PFSK-1 (cell line): ENCODE measurements at regions not wholly inside any gene's neighbourhood (a gene's known extent, or its start where the extent isn't known, plus 50 kb on each side); places are given as distances from the start of the nearest gene placed in this dataset.

Experiments used
- POLR2AphosphoS5 ChIP-seq: IDR thresholded peaks from 2 replicates; pipeline ENCODE4 v1.6.1; 2012; ENCODE audit warnings: low read depth, mild to moderate bottlenecking, control low read depth, low read length, moderate library complexity
- REST ChIP-seq, 2 experiments: IDR thresholded peaks; 2 replicates each; pipeline versions ENCODE4 v1.6.1 to v1.8.0; 2011 to 2012; ENCODE audit warnings: low read depth in 2 of 2, low read length in 2 of 2, control low read depth in 1 of 2, inconsistent platforms in 1 of 2, mild to moderate bottlenecking in 1 of 2, moderate library complexity in 1 of 2; ENCODE audit not compliant: insufficient read depth in 1 of 2
- SIN3A ChIP-seq: IDR thresholded peaks from 2 replicates; pipeline ENCODE4 v1.6.1; 2012; ENCODE audit warnings: mild to moderate bottlenecking, low read length, moderate library complexity, borderline replicate concordance; ENCODE audit not compliant: insufficient read depth
- TAF1 ChIP-seq: IDR thresholded peaks from 2 replicates; pipeline ENCODE4 v1.6.1; 2012; ENCODE audit warnings: low read length, control low read depth, borderline replicate concordance; ENCODE audit not compliant: insufficient read depth

GRCh38 chr10:108779501-108779900 is 1143.8 kb downstream of the XPNPEP1 start:
- TF ChIP-seq SIN3A (no peak), TAF1 (no peak), POLR2AphosphoS5 (no peak), REST (IDR thresholded peaks at IDR 0.05; ENCODE audit: insufficient read depth in 1 of 2, low read depth in 2 of 2, low read length in 2 of 2) (no peak)
